A549 (cell line): ENCODE measurements at regions not wholly inside any gene's neighbourhood (a gene's known extent, or its start where the extent isn't known, plus 50 kb on each side); places are given as distances from the start of the nearest gene placed in this dataset.

Experiments
- EP300 ChIP-seq, 2 experiments: fragments of >200 bp; sonication (Bioruptor Twin); formaldehyde crosslinking; IDR thresholded peaks; 2 replicates in 1 of 2; 3 replicates in 1 of 2; pipeline ENCODE4 v1.6.1; 2016 to 2017
- ESRRA ChIP-seq: fragments of 150-350 bp; IDR thresholded peaks from 2 replicates; pipeline ENCODE4 v1.6.1; 2014; ENCODE audit warnings: mild to moderate bottlenecking, low read length, borderline replicate concordance
- JUNB ChIP-seq: fragments of >200 bp; sonication (Bioruptor Twin); formaldehyde crosslinking; IDR thresholded peaks from 2 replicates; pipeline ENCODE4 v1.6.1; 2016
- KDM1A ChIP-seq: fragments of 200-600 bp; sonication (generic); IDR thresholded peaks from 2 replicates; pipeline ENCODE4 v1.6.1; 2016; ENCODE audit warnings: low read depth, mild to moderate bottlenecking
- MAFK ChIP-seq: fragments of 450-650 bp; IDR thresholded peaks from 2 replicates; pipeline ENCODE4 v1.6.1; 2014; ENCODE audit not compliant: partially characterized antibody
- NFE2L2 ChIP-seq: fragments of 150-350 bp; conservative IDR thresholded peaks from 2 replicates; pipeline ENCODE4 v1.6.1; 2014; ENCODE audit warnings: low read length
- RNF2 ChIP-seq: fragments of 200-600 bp; sonication (generic); IDR thresholded peaks from 2 replicates; pipeline ENCODE4 v1.6.1; 2016; ENCODE audit warnings: low read depth, mild to moderate bottlenecking, antibody characterized with exemption, moderate library complexity, borderline replicate concordance
- SMC3 ChIP-seq: fragments of >200 bp; sonication (Bioruptor Twin); formaldehyde crosslinking; IDR thresholded peaks from 3 replicates; pipeline ENCODE4 v1.6.1; 2018; ENCODE audit warnings: inconsistent platforms
- ZFP36 ChIP-seq: fragments of 450-650 bp; IDR thresholded peaks from 2 replicates; pipeline ENCODE4 v1.6.1; 2014; ENCODE audit warnings: borderline replicate concordance; ENCODE audit not compliant: partially characterized antibody
- TF ChIP-seq, protein P1 (sequence below): fragments of >200 bp; sonication (Bioruptor Twin); formaldehyde crosslinking; IDR thresholded peaks from 3 replicates; pipeline ENCODE4 v1.5.1; 2016
- TF ChIP-seq, protein P2 (sequence below): IDR thresholded peaks from 2 replicates; pipeline ENCODE4 v1.6.1; 2012
- TF ChIP-seq, protein P3 (sequence below): fragments of >200 bp; sonication (Bioruptor Twin); formaldehyde crosslinking; IDR thresholded peaks from 2 replicates; pipeline ENCODE4 v1.6.1; 2016

DNA sequence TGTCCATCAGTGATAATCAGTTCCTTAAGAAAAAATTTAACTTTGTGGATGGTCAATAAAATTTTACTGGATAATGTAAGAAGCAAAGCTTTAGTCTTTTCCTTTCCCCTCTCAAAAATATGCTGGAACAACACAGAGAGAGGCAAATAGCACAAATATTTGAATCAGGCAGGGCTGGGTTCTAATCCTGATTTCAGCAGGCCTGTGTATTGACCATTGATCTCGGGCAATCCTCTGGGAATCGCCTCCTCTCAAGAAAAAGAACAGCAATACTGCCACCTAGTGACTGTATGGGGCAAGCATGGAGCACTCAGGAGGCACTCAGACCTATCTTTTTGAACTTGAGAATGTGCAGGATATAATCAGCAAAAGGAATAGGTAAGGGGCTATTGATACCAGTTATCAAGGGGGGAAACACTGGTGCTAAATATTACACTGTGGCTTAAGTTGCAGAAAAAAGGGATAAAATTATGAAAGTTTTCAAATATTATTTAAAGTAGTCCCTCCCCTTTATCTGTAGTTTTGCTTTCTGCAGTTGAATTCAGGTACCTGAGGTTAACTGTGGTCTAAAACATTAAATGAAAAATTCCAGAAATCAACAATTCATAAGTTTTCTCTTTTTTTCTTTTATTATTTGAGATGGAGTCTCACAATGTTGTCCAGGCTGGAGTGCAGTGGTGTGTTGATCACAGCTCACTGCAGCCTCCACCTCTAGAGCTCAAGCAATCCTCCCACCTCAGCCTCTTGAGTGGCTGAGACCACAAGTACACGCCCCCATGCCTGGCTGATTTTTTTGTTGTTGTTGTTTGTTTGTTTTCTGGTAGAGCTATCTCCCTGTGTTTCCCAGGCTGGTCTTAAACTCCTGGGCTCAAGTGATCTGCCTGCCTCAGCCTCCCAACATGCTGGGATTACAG, 91.8 kb upstream of the NHSL1 start:
- TF ChIP-seq, protein P1, sequence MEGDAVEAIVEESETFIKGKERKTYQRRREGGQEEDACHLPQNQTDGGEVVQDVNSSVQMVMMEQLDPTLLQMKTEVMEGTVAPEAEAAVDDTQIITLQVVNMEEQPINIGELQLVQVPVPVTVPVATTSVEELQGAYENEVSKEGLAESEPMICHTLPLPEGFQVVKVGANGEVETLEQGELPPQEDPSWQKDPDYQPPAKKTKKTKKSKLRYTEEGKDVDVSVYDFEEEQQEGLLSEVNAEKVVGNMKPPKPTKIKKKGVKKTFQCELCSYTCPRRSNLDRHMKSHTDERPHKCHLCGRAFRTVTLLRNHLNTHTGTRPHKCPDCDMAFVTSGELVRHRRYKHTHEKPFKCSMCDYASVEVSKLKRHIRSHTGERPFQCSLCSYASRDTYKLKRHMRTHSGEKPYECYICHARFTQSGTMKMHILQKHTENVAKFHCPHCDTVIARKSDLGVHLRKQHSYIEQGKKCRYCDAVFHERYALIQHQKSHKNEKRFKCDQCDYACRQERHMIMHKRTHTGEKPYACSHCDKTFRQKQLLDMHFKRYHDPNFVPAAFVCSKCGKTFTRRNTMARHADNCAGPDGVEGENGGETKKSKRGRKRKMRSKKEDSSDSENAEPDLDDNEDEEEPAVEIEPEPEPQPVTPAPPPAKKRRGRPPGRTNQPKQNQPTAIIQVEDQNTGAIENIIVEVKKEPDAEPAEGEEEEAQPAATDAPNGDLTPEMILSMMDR: peak; percentile 72
- TF ChIP-seq ZFP36 (no peak), NFE2L2 (no peak), JUNB (no peak), MAFK (no peak), ESRRA (no peak), EP300 (IDR thresholded peaks at IDR 0.05) (no peak), KDM1A (no peak), RNF2 (no peak), SMC3 (peak; percentile 64)
- TF ChIP-seq, protein P2, sequence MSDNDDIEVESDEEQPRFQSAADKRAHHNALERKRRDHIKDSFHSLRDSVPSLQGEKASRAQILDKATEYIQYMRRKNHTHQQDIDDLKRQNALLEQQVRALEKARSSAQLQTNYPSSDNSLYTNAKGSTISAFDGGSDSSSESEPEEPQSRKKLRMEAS: no peak
- TF ChIP-seq, protein P3, sequence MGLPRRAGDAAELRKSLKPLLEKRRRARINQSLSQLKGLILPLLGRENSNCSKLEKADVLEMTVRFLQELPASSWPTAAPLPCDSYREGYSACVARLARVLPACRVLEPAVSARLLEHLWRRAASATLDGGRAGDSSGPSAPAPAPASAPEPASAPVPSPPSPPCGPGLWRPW: no peak
